ENCODE measurements at regions not wholly inside any gene's neighbourhood (a gene's known extent, or its start where the extent isn't known, plus 50 kb on each side); places are given as distances from the start of the nearest gene placed in this dataset.

DNA sequence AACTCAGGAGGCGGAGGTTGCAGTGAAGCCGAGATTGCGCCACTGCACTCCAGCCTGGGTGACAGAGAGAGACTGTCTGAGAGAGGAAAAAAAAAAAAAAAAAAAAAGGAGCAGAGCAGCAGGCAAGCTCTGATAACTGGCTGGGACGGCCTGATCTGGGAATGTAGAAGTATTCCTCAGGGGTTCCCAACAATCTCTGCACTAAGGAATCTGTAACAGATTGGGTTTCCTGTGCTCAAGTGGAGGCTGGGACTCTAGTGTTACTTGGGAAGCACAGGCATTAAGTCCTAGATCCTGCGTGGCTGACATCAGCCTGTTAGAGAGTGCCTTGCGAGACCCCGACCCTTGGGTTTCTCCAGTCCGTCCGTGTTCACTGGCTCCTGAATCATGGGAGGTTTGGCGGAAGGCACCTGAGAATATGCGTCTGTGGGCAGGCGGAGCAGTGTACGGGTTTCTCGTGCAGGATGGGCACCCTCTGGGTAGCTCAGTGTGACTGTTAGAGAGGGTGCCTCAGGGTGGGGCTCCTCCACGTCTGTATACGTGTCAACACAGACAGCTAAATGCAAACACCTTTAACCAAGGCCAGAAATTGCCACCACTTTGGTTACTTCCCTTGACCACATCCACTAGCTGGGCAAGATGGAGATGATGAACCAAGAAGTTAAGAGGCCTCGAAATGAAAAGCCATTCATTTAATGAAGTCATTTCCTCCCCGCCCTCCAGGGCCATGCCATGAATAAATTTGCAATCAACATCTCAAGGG, 174.9 kb upstream of the RPL38 start:
- Histone ChIP-seq H3K36me3 (no peaks in the 10 kb centered on the region), H3K4me3 (no peak overlapping the region), H3K9me3 (no peaks in the 10 kb centered on the region), H3K27ac (no peak overlapping the region), H3K4me1 (no peaks in the 10 kb centered on the region), H3K27me3 (no peaks in the 10 kb centered on the region)
- TF ChIP-seq EP300 (IDR thresholded peaks at IDR 0.05) (no peak), POLR2A (IDR thresholded peaks at IDR 0.05) (no peak)
- TF ChIP-seq, protein P1, sequence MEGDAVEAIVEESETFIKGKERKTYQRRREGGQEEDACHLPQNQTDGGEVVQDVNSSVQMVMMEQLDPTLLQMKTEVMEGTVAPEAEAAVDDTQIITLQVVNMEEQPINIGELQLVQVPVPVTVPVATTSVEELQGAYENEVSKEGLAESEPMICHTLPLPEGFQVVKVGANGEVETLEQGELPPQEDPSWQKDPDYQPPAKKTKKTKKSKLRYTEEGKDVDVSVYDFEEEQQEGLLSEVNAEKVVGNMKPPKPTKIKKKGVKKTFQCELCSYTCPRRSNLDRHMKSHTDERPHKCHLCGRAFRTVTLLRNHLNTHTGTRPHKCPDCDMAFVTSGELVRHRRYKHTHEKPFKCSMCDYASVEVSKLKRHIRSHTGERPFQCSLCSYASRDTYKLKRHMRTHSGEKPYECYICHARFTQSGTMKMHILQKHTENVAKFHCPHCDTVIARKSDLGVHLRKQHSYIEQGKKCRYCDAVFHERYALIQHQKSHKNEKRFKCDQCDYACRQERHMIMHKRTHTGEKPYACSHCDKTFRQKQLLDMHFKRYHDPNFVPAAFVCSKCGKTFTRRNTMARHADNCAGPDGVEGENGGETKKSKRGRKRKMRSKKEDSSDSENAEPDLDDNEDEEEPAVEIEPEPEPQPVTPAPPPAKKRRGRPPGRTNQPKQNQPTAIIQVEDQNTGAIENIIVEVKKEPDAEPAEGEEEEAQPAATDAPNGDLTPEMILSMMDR (IDR thresholded peaks at IDR 0.05), result no peak
- 73 to 79% methylated on average over 16 to 18 of the region's 18 CpGs for WGBS, 2 donors
- no peak for DNase-seq (ENCODE audit: low spot score in 2 of 2)

DNA sequence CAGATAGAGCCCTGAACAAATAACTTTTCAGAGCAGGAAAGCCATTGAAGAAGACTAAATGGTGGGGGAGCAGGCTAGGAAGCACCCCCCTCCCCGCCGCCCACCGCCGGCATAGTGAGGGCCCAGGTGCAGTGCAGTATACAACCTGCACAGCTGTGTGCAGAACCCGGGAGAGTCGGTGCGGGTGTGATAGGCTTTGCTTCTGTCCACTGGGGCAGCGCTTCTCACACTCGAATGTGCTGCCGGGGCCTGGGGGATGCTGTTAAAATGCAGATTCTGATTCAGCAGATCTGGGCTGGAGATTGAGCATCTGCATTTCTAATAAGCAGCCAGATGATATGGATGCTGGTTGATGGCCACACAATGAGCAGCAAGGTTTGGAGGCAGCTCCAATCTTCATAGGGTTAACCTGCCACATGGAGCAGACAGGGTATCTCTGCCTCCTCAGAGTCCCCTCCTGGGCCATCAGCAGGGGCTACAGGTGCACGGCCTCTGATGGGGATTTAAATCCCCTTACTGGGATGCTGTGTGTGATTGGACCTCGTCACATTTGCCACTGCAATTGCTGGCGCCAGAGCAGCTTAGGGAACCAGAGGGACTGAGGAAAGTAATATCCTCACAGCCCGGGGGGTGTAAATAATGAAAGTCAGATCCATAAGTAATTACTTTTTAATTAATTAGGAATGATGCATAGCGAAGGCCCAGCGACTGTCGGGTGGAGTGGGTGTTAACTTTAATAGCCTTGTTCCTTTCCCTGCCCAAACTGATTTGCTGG, 172.0 kb upstream of the RPL38 start:
- WGBS, 2 donors, result 61 to 65% methylated on average over 13 to 15 of the region's 17 CpGs

DNA sequence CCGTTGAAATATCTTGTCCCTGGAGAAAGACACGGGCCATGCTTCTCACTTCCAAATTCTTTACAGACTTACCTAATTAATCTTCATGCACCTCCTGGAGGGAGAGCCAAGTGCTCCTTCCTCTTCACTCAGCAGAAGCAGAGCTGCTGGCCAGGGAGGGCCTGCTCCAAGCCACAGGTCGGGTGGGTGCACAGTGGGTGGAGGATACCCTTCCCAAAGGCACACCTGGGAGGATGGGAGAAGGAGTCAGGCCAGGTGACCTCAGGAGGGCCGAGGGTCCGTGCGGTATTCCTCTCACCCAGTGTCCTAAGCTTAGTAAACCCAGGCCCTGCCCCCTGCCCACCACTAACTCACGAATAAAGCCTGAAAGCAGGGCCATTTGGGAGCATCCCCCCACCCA, 171.3 kb upstream of the RPL38 start:
- Histone ChIP-seq H3K4me3 (no peak overlapping the region), H3K4me1 (no peaks in the 10 kb centered on the region), H3K27me3 (no peaks in the 10 kb centered on the region), H3K27ac (no peak overlapping the region), H3K36me3 (no peaks in the 10 kb centered on the region), H3K9me3 (no peaks in the 10 kb centered on the region)
- no peak for DNase-seq (ENCODE audit: low spot score in 2 of 2)
- no peak for TF ChIP-seq POLR2A (IDR thresholded peaks at IDR 0.05)
- TF ChIP-seq, protein P1 (IDR thresholded peaks at IDR 0.05), result no peak
- no peak for TF ChIP-seq EP300 (IDR thresholded peaks at IDR 0.05)
- 31 to 38% methylated on average over 4 to 6 of the region's 7 CpGs for WGBS, 2 donors

More for the DNA sequence above, 172.0 kb upstream of the RPL38 start:
- Histone ChIP-seq H3K27me3 (no peaks in the 10 kb centered on the region), H3K36me3 (no peaks in the 10 kb centered on the region), H3K4me3 (no peak overlapping the region), H3K27ac (no peak overlapping the region), H3K9me3 (no peaks in the 10 kb centered on the region), H3K4me1 (no peaks in the 10 kb centered on the region)
- no peak for TF ChIP-seq POLR2A (IDR thresholded peaks at IDR 0.05)
- TF ChIP-seq, protein P1 (IDR thresholded peaks at IDR 0.05), result no peak
- TF ChIP-seq EP300 (IDR thresholded peaks at IDR 0.05), result no peak
- no peak for DNase-seq (ENCODE audit: low spot score in 2 of 2)

DNA sequence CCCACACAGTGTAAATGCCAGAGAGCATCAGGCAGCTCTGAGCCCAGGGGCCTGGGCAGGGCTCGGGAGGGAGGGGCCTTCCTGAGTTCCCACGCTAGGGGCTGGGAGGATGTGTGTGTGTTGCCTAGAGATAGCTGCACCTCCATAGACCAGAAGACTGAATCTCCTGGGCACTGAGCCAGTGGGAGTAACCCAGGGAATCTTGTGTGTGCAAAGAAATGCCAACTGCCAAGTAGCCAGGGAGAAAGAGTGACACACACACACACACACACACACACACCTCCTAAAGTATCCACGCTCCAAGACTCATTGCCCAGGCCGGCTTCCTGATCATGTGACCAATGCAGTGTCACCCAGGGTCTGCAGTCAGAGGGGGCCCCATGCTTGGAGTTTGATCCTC, 166.2 kb upstream of the RPL38 start:
- Histone ChIP-seq H3K4me1 (no peaks in the 10 kb centered on the region), H3K27ac (no peak overlapping the region), H3K27me3 (no peaks in the 10 kb centered on the region), H3K36me3 (no peaks in the 10 kb centered on the region), H3K4me3 (no peak overlapping the region), H3K9me3 (no peaks in the 10 kb centered on the region)
- TF ChIP-seq, protein P1 (IDR thresholded peaks at IDR 0.05), result no peak
- TF ChIP-seq POLR2A (IDR thresholded peaks at IDR 0.05) (no peak), EP300 (IDR thresholded peaks at IDR 0.05) (no peak)
- WGBS, 2 donors, result 11 to 17% methylated on average over 2 to 4 of the region's 4 CpGs
- no peak for DNase-seq (ENCODE audit: low spot score in 2 of 2)

DNA sequence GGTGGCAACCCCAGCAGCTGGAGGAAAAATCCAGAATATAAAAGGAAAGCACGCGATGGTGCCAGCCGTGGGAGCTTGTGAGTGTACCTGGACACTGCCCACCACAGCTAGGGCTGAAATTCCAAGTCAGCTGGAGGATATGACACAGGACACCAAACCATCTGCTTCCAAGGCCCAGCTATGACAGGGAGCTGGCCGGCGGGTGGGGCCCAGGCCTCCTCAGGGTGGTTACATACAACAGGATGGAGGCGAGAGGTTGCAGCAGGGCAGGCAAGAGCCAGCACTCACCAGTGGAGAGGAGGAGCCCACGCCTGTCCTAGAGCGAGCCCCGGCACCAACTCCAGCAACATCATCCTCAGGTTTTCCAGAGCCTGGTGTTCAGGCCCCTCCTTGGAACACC, 163.2 kb upstream of the RPL38 start:
- Histone ChIP-seq H3K4me3 (no peak overlapping the region), H3K27ac (no peak overlapping the region), H3K4me1 (no peaks in the 10 kb centered on the region), H3K27me3 (no peaks in the 10 kb centered on the region), H3K36me3 (no peaks in the 10 kb centered on the region), H3K9me3 (no peaks in the 10 kb centered on the region)
- DNase-seq (ENCODE audit: low spot score in 2 of 2), result no peak
- WGBS, 2 donors, result 85 to 89% methylated on average over 6 to 9 of the region's 9 CpGs
- TF ChIP-seq EP300 (IDR thresholded peaks at IDR 0.05) (no peak), POLR2A (IDR thresholded peaks at IDR 0.05) (no peak)
- TF ChIP-seq, protein P1 (IDR thresholded peaks at IDR 0.05), result no peak

Data from tibial nerve (tissue), 4 donors.